Tibial nerve (tissue), 4 donors: ENCODE measurements at regions not wholly inside any gene's neighbourhood (a gene's known extent, or its start where the extent isn't known, plus 50 kb on each side); places are given as distances from the start of the nearest gene placed in this dataset.

ENCODE experiments used
- DNase-seq, 2 donors: peaks; one replicate each; pipeline ENCODE4 v3.0.0-alpha.2; 2019; ENCODE audit warnings: low spot score in 2 of 2
- H3K27ac ChIP-seq, 4 donors: fragments of 200-600 bp; sonication (generic) in 3 of 4; one replicate each; pipeline ENCODE4 v1.5.1; 2017 to 2019; ENCODE audit warnings: mild to moderate bottlenecking in 1 of 4
- H3K27me3 ChIP-seq, 2 donors: fragments of 200-600 bp; sonication (generic) in 1 of 2; one replicate each; pipeline versions ENCODE4 v1.5.1 to v1.6.0; 2017 to 2019
- H3K36me3 ChIP-seq, 3 donors: fragments of 200-600 bp; sonication (generic); one replicate each; pipeline ENCODE4 v1.5.1; 2018 to 2019
- H3K4me1 ChIP-seq, 4 donors: fragments of 200-600 bp; sonication (generic) in 3 of 4; one replicate each; pipeline ENCODE4 v1.5.1; 2017 to 2019
- H3K4me3 ChIP-seq, 4 donors: fragments of 200-600 bp; sonication (generic) in 3 of 4; one replicate each; pipeline ENCODE4 v1.5.1; 2017 to 2019; ENCODE audit warnings: mild to moderate bottlenecking in 1 of 4, moderate library complexity in 1 of 4
- H3K9me3 ChIP-seq, 4 donors: fragments of 200-600 bp; sonication (generic) in 3 of 4; one replicate each; pipeline ENCODE4 v1.5.1; 2017 to 2019
- CTCF ChIP-seq, 5 experiments: fragments of 200-600 bp in 3 of 5; fragments of 450-650 bp in 2 of 5; sonication (generic) in 3 of 5; IDR thresholded peaks; one replicate each; pipeline ENCODE4 v1.5.1; 2016 to 2019; ENCODE audit warnings: antibody characterized with exemption in 5 of 5, mild to moderate bottlenecking in 3 of 5, moderate library complexity in 2 of 5
- EP300 ChIP-seq, 2 donors: sonication (generic); formaldehyde crosslinking; IDR thresholded peaks; one replicate each; pipeline ENCODE4 v1.6.1; 2017; ENCODE audit warnings: antibody characterized with exemption in 2 of 2, mild to moderate bottlenecking in 1 of 2
- POLR2A ChIP-seq, 2 donors: fragments of 450-650 bp; IDR thresholded peaks; one replicate each; pipeline ENCODE4 v1.6.1; 2017; ENCODE audit warnings: antibody characterized with exemption in 2 of 2, mild to moderate bottlenecking in 2 of 2, moderate library complexity in 2 of 2
- WGBS, 2 donors: methylation state at CpG; one replicate each; pipeline ENCODE4 v1.1.5; 2018; 5-methylcytosine and 5-hydroxymethylcytosine counted together

GRCh38 chr11:123268156-123268555 is 73.1 kb upstream of the CLMP start:
- Histone ChIP-seq H3K9me3 (no peaks in the 10 kb centered on the region), H3K27ac (no peak overlapping the region), H3K4me1 (no peaks in the 10 kb centered on the region), H3K36me3 (no peaks in the 10 kb centered on the region), H3K4me3 (no peak overlapping the region), H3K27me3 (peaks cover 0 to 7% of the 10 kb centered on the region in 2 donors)
- no peak for DNase-seq
- WGBS, 2 donors, result 61 to 74% methylated on average over 6 of the region's 6 CpGs
- TF ChIP-seq POLR2A (IDR thresholded peaks at IDR 0.05), result no peak
- no peak for TF ChIP-seq EP300 (IDR thresholded peaks at IDR 0.05)
- TF ChIP-seq CTCF (IDR thresholded peaks at IDR 0.05), result no peak

- H3K36me3 ChIP-seq, result no peaks in the 10 kb centered on the region
- H3K27ac ChIP-seq, result no peak overlapping the region
- H3K9me3 ChIP-seq, result no peaks in the 10 kb centered on the region
- H3K4me3 ChIP-seq, result no peak overlapping the region
- no peak for DNase-seq
- H3K4me1 ChIP-seq, result peaks cover 0 to 10% (median 0%) of the 10 kb centered on the region in 4 donors
- H3K27me3 ChIP-seq, result peaks cover 0 to 7% of the 10 kb centered on the region in 2 donors
- 68 to 73% methylated on average over 3 of the region's 3 CpGs for WGBS, 2 donors
- no peak for TF ChIP-seq POLR2A (IDR thresholded peaks at IDR 0.05)
- TF ChIP-seq EP300 (IDR thresholded peaks at IDR 0.05), result no peak
- TF ChIP-seq CTCF (IDR thresholded peaks at IDR 0.05), result no peak
Observed at GRCh38 chr11:123265951-123266350, 70.9 kb upstream of the CLMP start.

DNA sequence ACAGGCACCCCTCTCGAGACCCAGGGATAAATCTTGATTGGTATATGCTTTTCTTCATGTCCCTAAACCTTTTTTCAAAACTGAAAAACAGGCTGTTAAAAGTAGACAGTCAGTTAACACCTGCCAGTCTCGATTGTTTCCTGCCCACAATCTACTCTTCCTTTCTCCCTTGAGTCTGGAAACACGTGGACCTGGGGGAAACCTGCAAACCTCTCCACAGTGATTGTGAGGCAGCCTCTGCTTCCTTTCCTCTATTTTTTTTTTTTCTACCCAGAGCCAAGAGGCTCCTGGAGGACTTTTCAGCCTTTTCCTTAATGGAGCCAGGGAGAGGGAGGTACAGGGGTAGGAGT is 69.4 kb upstream of the CLMP start:
- peaks cover 0 to 16% (median 0%) of the 10 kb centered on the region in 4 donors for H3K4me1 ChIP-seq
- TF ChIP-seq EP300 (IDR thresholded peaks at IDR 0.05) (no peak), CTCF (IDR thresholded peaks at IDR 0.05) (no peak), POLR2A (IDR thresholded peaks at IDR 0.05) (no peak)
- WGBS, 2 donors, result 38 to 47% methylated on average over 3 of the region's 3 CpGs
- no peak overlapping the region for H3K4me3 ChIP-seq
- no peak for DNase-seq
- H3K9me3 ChIP-seq, result no peaks in the 10 kb centered on the region
- H3K27ac ChIP-seq, result no peak overlapping the region
- peaks cover 0 to 2% of the 10 kb centered on the region in 2 donors for H3K27me3 ChIP-seq
- no peaks in the 10 kb centered on the region for H3K36me3 ChIP-seq

DNA sequence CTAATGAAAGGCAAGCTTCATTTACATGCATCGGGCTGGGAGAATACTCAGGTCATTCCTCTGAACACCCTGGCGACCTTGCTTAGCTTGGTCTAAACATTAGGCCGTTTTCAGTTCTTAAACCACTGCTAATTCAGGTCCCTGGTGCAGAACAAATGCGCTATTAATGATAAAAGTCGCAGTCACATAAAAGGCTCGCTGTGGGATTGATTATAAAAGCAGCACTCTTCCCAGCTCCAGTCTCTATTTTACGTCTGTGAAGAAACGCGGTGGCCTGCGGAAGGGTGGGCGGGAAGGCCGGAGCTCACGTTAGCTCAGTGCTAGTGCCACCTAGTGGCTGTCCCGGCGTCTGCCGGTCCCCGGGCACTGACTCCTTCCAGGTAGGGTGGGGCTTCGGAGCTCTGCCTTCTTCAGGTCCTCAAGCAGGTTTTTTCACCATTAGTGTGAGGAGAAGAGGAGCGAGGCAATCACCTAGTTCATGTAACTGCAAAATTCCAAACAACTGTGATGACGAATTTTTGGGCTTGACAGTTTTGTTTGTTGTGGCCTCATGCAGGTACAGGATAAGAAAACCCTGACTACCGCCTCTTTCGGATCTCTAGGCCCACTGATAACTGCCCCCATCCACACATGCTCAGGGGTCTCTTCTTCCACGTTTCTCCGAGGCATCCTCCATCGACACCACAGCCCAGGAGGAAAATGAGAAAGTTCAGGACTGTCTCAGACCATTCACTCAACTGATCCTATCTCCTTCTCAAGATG is 66.5 kb upstream of the CLMP start:
- WGBS, 2 donors, result 18 to 24% methylated on average over 25 of the region's 25 CpGs
- Histone ChIP-seq H3K4me3 (peak overlapping the region in 3 of 4 donors; percentile 11 to 26 (median 12)), H3K4me1 (peaks cover 0 to 16% (median 0%) of the 10 kb centered on the region in 4 donors), H3K9me3 (no peaks in the 10 kb centered on the region), H3K27me3 (no peaks in the 10 kb centered on the region), H3K27ac (no peak overlapping the region), H3K36me3 (no peaks in the 10 kb centered on the region)
- TF ChIP-seq POLR2A (IDR thresholded peaks at IDR 0.05) (no peak), EP300 (IDR thresholded peaks at IDR 0.05) (no peak), CTCF (IDR thresholded peaks at IDR 0.05) (peak; percentile 70 to 85 (median 80))
- peak; percentile 65 to 71 for DNase-seq

DNA sequence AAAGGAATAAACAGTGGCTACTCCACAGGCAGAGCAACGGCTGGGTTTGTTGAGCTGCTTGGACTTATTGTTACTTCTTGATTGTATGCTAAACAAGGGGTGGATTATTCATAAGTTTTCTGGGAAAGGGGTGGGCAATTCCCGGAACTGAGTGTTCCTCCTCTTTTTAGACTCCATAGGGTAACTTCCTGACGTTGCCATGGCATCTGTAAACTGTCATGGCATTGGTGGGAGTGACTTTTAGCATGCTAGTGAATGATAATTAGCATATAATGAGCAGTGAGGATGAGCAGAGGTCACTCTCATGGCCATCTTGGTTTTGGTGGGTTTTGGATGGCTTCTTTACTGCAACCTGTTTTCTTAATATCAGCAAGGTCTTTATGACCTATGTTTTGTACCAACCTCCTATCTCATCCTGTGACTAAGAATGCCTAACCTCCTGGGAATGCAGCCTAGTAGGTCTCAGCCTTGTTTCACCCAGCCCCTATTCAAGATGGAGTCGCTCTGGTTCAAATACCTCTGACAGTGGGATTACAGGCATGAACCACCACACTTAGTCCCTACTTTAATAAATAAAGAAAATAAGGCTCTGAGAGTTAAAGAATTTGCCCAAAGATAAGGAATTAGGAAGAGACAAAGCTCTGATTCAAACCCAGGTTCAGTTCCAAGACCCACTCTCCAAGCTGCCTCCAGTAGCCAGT is 65.6 kb upstream of the CLMP start:
- Histone ChIP-seq H3K9me3 (no peaks in the 10 kb centered on the region), H3K36me3 (no peaks in the 10 kb centered on the region), H3K4me1 (peaks cover 0 to 16% (median 0%) of the 10 kb centered on the region in 4 donors), H3K27me3 (no peaks in the 10 kb centered on the region), H3K4me3 (no peak overlapping the region), H3K27ac (no peak overlapping the region)
- no peak for DNase-seq
- TF ChIP-seq EP300 (IDR thresholded peaks at IDR 0.05) (no peak), CTCF (IDR thresholded peaks at IDR 0.05) (no peak), POLR2A (IDR thresholded peaks at IDR 0.05) (no peak)
- 63 to 79% methylated on average over 4 of the region's 4 CpGs for WGBS, 2 donors
